Esophagus muscularis mucosa (tissue), 4 donors: ENCODE measurements at regions not wholly inside any gene's neighbourhood (a gene's known extent, or its start where the extent isn't known, plus 50 kb on each side); places are given as distances from the start of the nearest gene placed in this dataset.

Source experiments
- CTCF ChIP-seq, 3 experiments: fragments of 200-600 bp in 2 of 3; fragments of 450-650 bp in 1 of 3; sonication (generic) in 2 of 3; IDR thresholded peaks; one replicate each; pipeline ENCODE4 v1.5.1; 2017 to 2019; ENCODE audit warnings: antibody characterized with exemption in 3 of 3, mild to moderate bottlenecking in 2 of 3, moderate library complexity in 1 of 3
- EP300 ChIP-seq: sonication (generic); formaldehyde crosslinking; IDR thresholded peaks from one replicate; pipeline ENCODE4 v1.6.1; 2017; ENCODE audit warnings: antibody characterized with exemption
- POLR2AphosphoS5 ChIP-seq, 2 donors: sonication (generic); formaldehyde crosslinking; IDR thresholded peaks; one replicate each; pipeline ENCODE4 v1.6.1; 2017; ENCODE audit warnings: antibody characterized with exemption in 2 of 2

- TF ChIP-seq EP300 (no peak), POLR2AphosphoS5 (IDR thresholded peaks at IDR 0.05) (no peak), CTCF (IDR thresholded peaks at IDR 0.05) (no peak)
Observed at GRCh38 chr7:47666164-47666862, 84.4 kb upstream of the TNS3 start.
